Sigmoid colon (tissue), 4 donors: ENCODE measurements at regions not wholly inside any gene's neighbourhood (a gene's known extent, or its start where the extent isn't known, plus 50 kb on each side); places are given as distances from the start of the nearest gene placed in this dataset.

ENCODE experiments used
- CTCF ChIP-seq, 4 experiments: fragments of 450-650 bp in 3 of 4; fragments of 200-600 bp in 1 of 4; IDR thresholded peaks; one replicate each; pipeline ENCODE4 v1.5.1; 2016 to 2019; ENCODE audit warnings: antibody characterized with exemption in 4 of 4, mild to moderate bottlenecking in 3 of 4, moderate library complexity in 2 of 4
- EP300 ChIP-seq, 4 donors: sonication (generic); formaldehyde crosslinking; IDR thresholded peaks; one replicate each; pipeline ENCODE4 v1.6.1; 2017; ENCODE audit warnings: antibody characterized with exemption in 4 of 4
- POLR2A ChIP-seq, 2 donors: fragments of 450-650 bp; IDR thresholded peaks; one replicate each; pipeline ENCODE4 v1.6.1; 2016; ENCODE audit warnings: antibody characterized with exemption in 2 of 2, mild to moderate bottlenecking in 2 of 2, moderate library complexity in 2 of 2
- POLR2AphosphoS5 ChIP-seq, 4 donors: sonication (generic); formaldehyde crosslinking; IDR thresholded peaks; one replicate each; pipeline ENCODE4 v1.6.1; 2017; ENCODE audit warnings: antibody characterized with exemption in 4 of 4

GRCh38 chr13:112182251-112182650 lies 115.3 kb downstream of the SOX1 start:
- no peak for TF ChIP-seq POLR2AphosphoS5 (IDR thresholded peaks at IDR 0.05)
- no peak for TF ChIP-seq POLR2A (IDR thresholded peaks at IDR 0.05)
- no peak for TF ChIP-seq CTCF (IDR thresholded peaks at IDR 0.05)
- no peak for TF ChIP-seq EP300 (IDR thresholded peaks at IDR 0.05)
